Neural progenitor cell (in vitro differentiated cells): ENCODE measurements at regions not wholly inside any gene's neighbourhood (a gene's known extent, or its start where the extent isn't known, plus 50 kb on each side); places are given as distances from the start of the nearest gene placed in this dataset.

Experiments used
- DNase-seq: peaks from one replicate; pipeline ENCODE4 v3.0.0-alpha.2; 2016; ENCODE audit warnings: low spot score
- H2AFZ ChIP-seq: fragments of 200-600 bp; sonication (generic); replicated peaks from 2 replicates; pipeline ENCODE4 v1.6.1; 2016; ENCODE audit warnings: antibody characterized with exemption
- H3F3A ChIP-seq: fragments of 200-600 bp; sonication (generic); 2 replicates; pipeline ENCODE4 v1.6.1; 2016; ENCODE audit warnings: antibody characterized with exemption, low read depth
- H3K27ac ChIP-seq: fragments of 200-600 bp; sonication (generic); 2 replicates; pipeline ENCODE4 v1.5.1; 2016; ENCODE audit warnings: mild to moderate bottlenecking
- H3K27me3 ChIP-seq: fragments of 200-600 bp; sonication (generic); 2 replicates; pipeline ENCODE4 v1.6.1; 2016; ENCODE audit warnings: mild to moderate bottlenecking, moderate library complexity
- H3K36me3 ChIP-seq: fragments of 200-600 bp; sonication (generic); 2 replicates; pipeline ENCODE4 v1.5.1; 2016
- H3K4me1 ChIP-seq: fragments of 200-600 bp; sonication (generic); 2 replicates; pipeline ENCODE4 v1.6.1; 2016; ENCODE audit warnings: mixed run types
- H3K4me2 ChIP-seq: fragments of 200-600 bp; sonication (generic); 2 replicates; pipeline ENCODE4 v1.6.1; 2016
- H3K4me3 ChIP-seq: fragments of 200-600 bp; sonication (generic); 2 replicates; pipeline ENCODE4 v1.5.1; 2016
- H3K79me2 ChIP-seq: fragments of 200-600 bp; sonication (generic); 2 replicates; pipeline ENCODE4 v1.6.1; 2016; ENCODE audit warnings: low read depth
- H3K9ac ChIP-seq: fragments of 200-600 bp; sonication (generic); 2 replicates; pipeline ENCODE4 v1.6.1; 2016
- H3K9me3 ChIP-seq: fragments of 200-600 bp; sonication (generic); 2 replicates; pipeline ENCODE4 v1.5.1; 2016; ENCODE audit warnings: low read depth
- H4K20me1 ChIP-seq: fragments of 200-600 bp; sonication (generic); 2 replicates; pipeline ENCODE4 v1.6.1; 2016; ENCODE audit warnings: low read depth
- H3K27ac Mint-ChIP-seq: 3 replicates; pipeline ENCODE4 v1.8.0; 2021; ENCODE audit warnings: mixed read lengths
- H3K27me3 Mint-ChIP-seq: 2 replicates; pipeline ENCODE4 v1.8.0; 2022; ENCODE audit warnings: low read depth, mild to moderate bottlenecking, inconsistent platforms, moderate library complexity, mixed read lengths; ENCODE audit not compliant: insufficient read depth
- H3K36me3 Mint-ChIP-seq: 3 replicates; pipeline ENCODE4 v1.8.0; 2021; ENCODE audit warnings: mixed read lengths
- H3K4me1 Mint-ChIP-seq: 3 replicates; pipeline ENCODE4 v1.8.0; 2021; ENCODE audit warnings: mixed read lengths
- H3K4me3 Mint-ChIP-seq: 3 replicates; pipeline ENCODE4 v1.8.0; 2021; ENCODE audit warnings: mild to moderate bottlenecking, moderate library complexity, mixed read lengths
- H3K9me3 Mint-ChIP-seq: 3 replicates; pipeline ENCODE4 v1.8.0; 2020; ENCODE audit warnings: mixed read lengths
- EZH2 ChIP-seq: fragments of 200-600 bp; sonication (generic); IDR thresholded peaks from 2 replicates; pipeline ENCODE4 v1.6.1; 2017; ENCODE audit warnings: antibody characterized with exemption, mild to moderate bottlenecking, moderate library complexity
- EZH2phosphoT487 ChIP-seq: fragments of 200-600 bp; sonication (generic); IDR thresholded peaks from 2 replicates; pipeline ENCODE4 v1.6.1; 2017; ENCODE audit warnings: antibody characterized with exemption
- TF ChIP-seq, protein P1 (sequence below): fragments of 200-600 bp; sonication (generic); IDR thresholded peaks from 2 replicates; pipeline ENCODE4 v1.5.1; 2017; ENCODE audit warnings: antibody characterized with exemption, mild to moderate bottlenecking

DNA sequence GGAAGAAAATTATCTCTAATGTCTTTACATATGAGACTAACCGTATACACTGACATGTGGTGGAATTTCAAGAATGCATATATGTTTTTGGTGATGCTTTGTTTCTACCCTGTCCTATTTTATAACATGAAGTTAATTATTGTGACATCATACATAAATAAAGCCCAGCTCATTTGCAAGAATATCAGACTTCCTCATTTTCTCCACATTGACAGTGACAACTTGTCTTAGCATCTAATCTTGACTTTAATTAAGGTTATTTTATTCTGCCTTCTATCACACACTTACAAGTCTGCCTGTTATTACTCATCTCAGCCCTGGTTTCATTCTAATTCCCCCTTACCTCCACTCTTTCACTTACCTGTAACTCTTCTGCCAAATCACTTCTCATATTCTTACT lies 140.6 kb upstream of the STARD13 start:
- Histone ChIP-seq H3K27ac (no peak overlapping the region), H3K36me3 (no peaks in the 10 kb centered on the region), H3K9ac (no peak overlapping the region), H3K4me2 (no peak overlapping the region), H4K20me1 (no peaks in the 10 kb centered on the region), H3K4me3 (no peak overlapping the region), H3K9me3 (no peaks in the 10 kb centered on the region), H3K4me1 (no peaks in the 10 kb centered on the region), H3K27me3 (no peaks in the 10 kb centered on the region), H3F3A (no peaks in the 10 kb centered on the region), H2AFZ (no peak overlapping the region), H3K79me2 (no peaks in the 10 kb centered on the region)
- Mint-ChIP-seq H3K27ac (no peak overlapping the region), H3K27me3 (peaks cover 2% of the 10 kb centered on the region), H3K4me3 (no peak overlapping the region), H3K9me3 (peaks cover 9% of the 10 kb centered on the region), H3K4me1 (no peaks in the 10 kb centered on the region), H3K36me3 (no peaks in the 10 kb centered on the region)
- TF ChIP-seq EZH2phosphoT487 (no peak), EZH2 (no peak)
- TF ChIP-seq, protein P1, sequence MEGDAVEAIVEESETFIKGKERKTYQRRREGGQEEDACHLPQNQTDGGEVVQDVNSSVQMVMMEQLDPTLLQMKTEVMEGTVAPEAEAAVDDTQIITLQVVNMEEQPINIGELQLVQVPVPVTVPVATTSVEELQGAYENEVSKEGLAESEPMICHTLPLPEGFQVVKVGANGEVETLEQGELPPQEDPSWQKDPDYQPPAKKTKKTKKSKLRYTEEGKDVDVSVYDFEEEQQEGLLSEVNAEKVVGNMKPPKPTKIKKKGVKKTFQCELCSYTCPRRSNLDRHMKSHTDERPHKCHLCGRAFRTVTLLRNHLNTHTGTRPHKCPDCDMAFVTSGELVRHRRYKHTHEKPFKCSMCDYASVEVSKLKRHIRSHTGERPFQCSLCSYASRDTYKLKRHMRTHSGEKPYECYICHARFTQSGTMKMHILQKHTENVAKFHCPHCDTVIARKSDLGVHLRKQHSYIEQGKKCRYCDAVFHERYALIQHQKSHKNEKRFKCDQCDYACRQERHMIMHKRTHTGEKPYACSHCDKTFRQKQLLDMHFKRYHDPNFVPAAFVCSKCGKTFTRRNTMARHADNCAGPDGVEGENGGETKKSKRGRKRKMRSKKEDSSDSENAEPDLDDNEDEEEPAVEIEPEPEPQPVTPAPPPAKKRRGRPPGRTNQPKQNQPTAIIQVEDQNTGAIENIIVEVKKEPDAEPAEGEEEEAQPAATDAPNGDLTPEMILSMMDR: no peak
- DNase-seq: no peak

DNA sequence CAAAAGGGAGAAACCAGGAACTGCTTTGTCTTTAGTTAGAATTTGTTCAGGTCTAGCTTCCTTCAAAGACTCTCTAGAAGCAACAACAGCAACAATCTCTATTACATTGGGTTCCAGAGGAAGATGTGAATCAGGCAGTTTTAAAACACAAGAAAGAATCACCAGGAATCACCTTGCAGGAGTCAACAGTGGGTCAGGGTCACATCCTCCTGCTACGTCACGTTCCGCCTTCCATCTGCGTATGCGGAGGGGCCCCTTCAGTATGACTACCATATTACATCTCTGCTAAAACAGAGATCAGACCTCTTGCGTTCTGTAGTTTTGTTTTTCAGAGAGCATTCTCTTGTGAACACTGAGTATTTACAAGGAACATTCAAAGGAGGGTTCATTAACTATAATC lies 147.8 kb upstream of the STARD13 start:
- no peak overlapping the region for H3K4me2 ChIP-seq
- H3K79me2 ChIP-seq: no peaks in the 10 kb centered on the region
- Mint-ChIP-seq H3K27me3 (peaks cover 2% of the 10 kb centered on the region), H3K27ac (no peak overlapping the region), H3K4me3 (no peak overlapping the region), H3K9me3 (peaks cover 4% of the 10 kb centered on the region), H3K4me1 (no peaks in the 10 kb centered on the region), H3K36me3 (no peaks in the 10 kb centered on the region)
- H3K36me3 ChIP-seq: no peaks in the 10 kb centered on the region
- no peak overlapping the region for H3K4me3 ChIP-seq
- H3K27ac ChIP-seq: no peak overlapping the region
- no peak overlapping the region for H2AFZ ChIP-seq
- no peak for TF ChIP-seq EZH2phosphoT487
- TF ChIP-seq, protein P1: no peak
- TF ChIP-seq EZH2: no peak
- H3K9me3 ChIP-seq: no peaks in the 10 kb centered on the region
- no peak for DNase-seq
- no peak overlapping the region for H3K9ac ChIP-seq
- no peaks in the 10 kb centered on the region for H4K20me1 ChIP-seq
- no peaks in the 10 kb centered on the region for H3F3A ChIP-seq
- no peaks in the 10 kb centered on the region for H3K27me3 ChIP-seq
- no peaks in the 10 kb centered on the region for H3K4me1 ChIP-seq

DNA sequence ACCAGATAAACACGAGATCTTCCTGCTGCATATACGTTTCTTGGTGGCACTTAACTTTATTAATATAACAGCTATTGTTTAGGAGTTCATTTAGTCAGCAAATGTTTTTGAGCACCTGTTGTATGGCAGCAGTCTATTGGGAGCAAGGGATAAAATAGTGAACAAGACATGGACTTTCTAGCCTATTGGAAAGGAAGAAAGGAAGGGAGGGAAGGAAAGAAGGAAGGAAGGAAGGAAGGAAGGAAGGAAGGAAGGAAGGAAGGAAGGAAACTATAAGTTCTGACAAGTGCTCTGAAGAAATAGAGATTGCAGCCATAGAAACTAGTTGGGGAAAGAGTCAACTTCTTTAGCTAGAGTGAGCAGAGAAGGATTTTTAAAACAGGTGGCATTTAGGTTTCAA lies 149.1 kb upstream of the STARD13 start:
- no peaks in the 10 kb centered on the region for H3K27me3 Mint-ChIP-seq

More for the DNA sequence above, 149.1 kb upstream of the STARD13 start:
- Histone ChIP-seq H3F3A (no peaks in the 10 kb centered on the region), H3K4me1 (no peaks in the 10 kb centered on the region), H3K4me2 (no peak overlapping the region), H3K27me3 (no peaks in the 10 kb centered on the region), H3K9me3 (no peaks in the 10 kb centered on the region), H4K20me1 (no peaks in the 10 kb centered on the region), H3K9ac (no peak overlapping the region), H3K36me3 (no peaks in the 10 kb centered on the region), H3K79me2 (no peaks in the 10 kb centered on the region), H3K27ac (no peak overlapping the region), H3K4me3 (no peak overlapping the region), H2AFZ (no peak overlapping the region)
- Mint-ChIP-seq H3K36me3 (no peaks in the 10 kb centered on the region), H3K4me1 (no peaks in the 10 kb centered on the region), H3K4me3 (no peak overlapping the region), H3K9me3 (no peaks in the 10 kb centered on the region), H3K27ac (no peak overlapping the region)
- no peak for DNase-seq
- TF ChIP-seq EZH2phosphoT487 (no peak), EZH2 (no peak)
- TF ChIP-seq, protein P1: no peak
